ENCODE measurements at regions not wholly inside any gene's neighbourhood (a gene's known extent, or its start where the extent isn't known, plus 50 kb on each side); places are given as distances from the start of the nearest gene placed in this dataset.

DNA sequence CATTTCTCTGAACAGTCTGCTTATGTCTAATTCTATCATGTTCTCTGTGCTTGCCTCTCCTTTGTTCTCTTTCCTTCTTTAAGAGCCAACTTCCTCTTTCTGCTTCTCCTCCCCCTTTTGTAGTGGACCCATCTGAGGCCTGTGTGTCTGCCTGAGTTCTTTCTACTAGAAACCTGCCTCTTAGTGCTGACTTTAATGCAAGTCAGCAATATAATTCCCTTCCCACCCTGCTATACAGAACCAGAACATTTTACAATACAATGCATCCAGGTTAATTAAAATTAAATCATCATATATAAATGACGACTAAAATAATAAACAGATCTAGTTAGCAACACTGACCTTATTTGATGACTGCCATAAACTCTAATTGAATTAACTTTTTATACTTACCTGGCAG lies 82.6 kb upstream of the GAS1 start:
- no peak for FAIRE-seq
- intact Hi-C loops (cut with DNase I) = no loop called here
- H3K36me3 ChIP-seq = no peaks in the 10 kb centered on the region
- H3K27ac ChIP-seq = no peak overlapping the region
- no peak for ATAC-seq
- H3K4me3 ChIP-seq = no peak overlapping the region
- no peaks in the 10 kb centered on the region for H3K27me3 ChIP-seq
- 68 to 83% methylated on average over 1 of the region's 1 CpG for WGBS, 2 donors
- no peaks in the 10 kb centered on the region for H3K9me3 ChIP-seq
- no peak for DNase-seq
- no peak for TF ChIP-seq CTCF (IDR thresholded peaks at IDR 0.05)
- no peaks in the 10 kb centered on the region for H3K4me1 ChIP-seq

- WGBS, 2 donors = 74 to 79% methylated on average over 8 of the region's 8 CpGs
- Histone ChIP-seq H3K4me3 (no peak overlapping the region), H3K27ac (no peak overlapping the region), H3K4me1 (no peaks in the 10 kb centered on the region), H3K36me3 (no peaks in the 10 kb centered on the region), H3K27me3 (no peaks in the 10 kb centered on the region), H3K9me3 (no peaks in the 10 kb centered on the region)
- TF ChIP-seq CTCF (IDR thresholded peaks at IDR 0.05) = no peak
- no peak for DNase-seq
- ATAC-seq = no peak
- intact Hi-C loops (cut with DNase I) = no loop called here
- FAIRE-seq = no peak
Measured at GRCh38 chr9:87034841-87035240, 87.5 kb upstream of the GAS1 start.

DNA sequence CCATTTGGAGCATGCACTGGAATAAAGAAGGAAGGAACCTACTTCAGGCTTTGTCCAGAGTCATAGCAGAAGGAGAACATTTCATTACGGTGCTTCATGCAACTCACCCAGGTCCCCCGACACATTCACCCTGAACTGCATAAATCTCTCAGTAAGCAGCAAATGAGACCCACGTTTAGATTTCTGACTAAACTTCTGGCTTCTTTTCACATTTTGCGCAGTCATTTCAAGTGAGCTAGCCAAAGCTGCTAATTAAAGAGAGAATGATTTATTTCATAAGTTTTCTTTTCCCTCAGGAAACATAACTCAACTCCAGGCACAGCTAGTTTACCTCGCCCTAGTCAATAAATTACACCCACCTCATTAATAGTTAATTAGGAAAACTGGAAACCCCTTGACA lies 88.6 kb upstream of the GAS1 start:
- Histone ChIP-seq H3K9me3 (no peaks in the 10 kb centered on the region), H3K27ac (no peak overlapping the region), H3K27me3 (no peaks in the 10 kb centered on the region), H3K4me1 (no peaks in the 10 kb centered on the region), H3K4me3 (no peak overlapping the region), H3K36me3 (no peaks in the 10 kb centered on the region)
- ATAC-seq (no peak), FAIRE-seq (no peak), DNase-seq (no peak)
- 69 to 71% methylated on average over 5 of the region's 5 CpGs for WGBS, 2 donors
- TF ChIP-seq CTCF (IDR thresholded peaks at IDR 0.05) = no peak
- intact Hi-C loops (cut with DNase I) = no loop called here

DNA sequence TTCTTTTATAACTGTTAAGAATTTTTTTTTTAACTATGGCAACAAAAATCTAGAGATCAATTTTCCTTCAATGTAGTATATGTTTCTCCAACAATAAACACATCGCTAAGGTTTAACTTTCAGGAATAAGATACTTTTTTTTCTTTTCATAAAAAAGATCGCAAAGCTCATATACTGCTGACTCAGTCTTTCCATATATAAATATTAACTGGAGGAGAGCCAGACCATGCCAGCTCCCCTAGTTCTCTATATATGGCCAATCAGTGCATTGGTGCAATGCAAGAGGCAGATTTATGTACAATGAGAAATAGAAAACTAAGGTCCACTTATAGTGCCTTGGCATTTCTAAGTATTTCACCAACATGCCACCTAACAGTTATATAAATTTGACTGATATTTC lies 89.2 kb upstream of the GAS1 start:
- DNase-seq (no peak), FAIRE-seq (no peak), ATAC-seq (no peak)
- no peak overlapping the region for H3K27ac ChIP-seq
- no peak for TF ChIP-seq CTCF (IDR thresholded peaks at IDR 0.05)
- H3K4me3 ChIP-seq = no peak overlapping the region
- WGBS, 2 donors = 87% methylated on average over 2 of the region's 2 CpGs
- no peaks in the 10 kb centered on the region for H3K4me1 ChIP-seq
- H3K36me3 ChIP-seq = no peaks in the 10 kb centered on the region
- H3K9me3 ChIP-seq = no peaks in the 10 kb centered on the region
- no peaks in the 10 kb centered on the region for H3K27me3 ChIP-seq
- intact Hi-C loops (cut with DNase I) = no loop called here

DNA sequence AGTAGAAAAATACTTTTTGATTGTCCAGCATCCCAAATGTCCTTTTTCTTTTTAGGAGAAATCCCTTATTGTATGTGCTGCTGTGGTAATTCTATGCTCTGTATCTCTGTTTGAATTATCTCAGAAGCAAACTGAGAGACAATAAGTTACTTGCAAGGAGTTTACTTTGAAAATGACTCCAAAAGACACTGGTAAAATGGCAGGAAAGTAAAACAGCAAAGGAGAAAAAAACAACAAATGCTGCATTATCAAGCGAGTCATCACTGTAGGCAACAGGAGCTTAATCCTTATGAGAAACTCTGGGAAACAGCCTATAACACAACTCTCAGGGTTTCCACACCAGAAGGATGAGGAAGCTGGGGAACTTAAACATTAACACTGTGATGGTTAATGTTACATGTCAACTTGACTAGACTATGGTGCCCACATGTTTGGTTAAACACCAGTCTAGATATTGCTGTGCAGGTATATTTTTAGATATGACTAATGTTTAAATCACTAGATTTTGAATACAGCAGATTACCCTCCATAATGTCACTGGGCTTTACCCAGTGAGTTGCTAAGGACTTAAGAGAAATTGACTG lies 92.6 kb upstream of the GAS1 start:
- FAIRE-seq = no peak
- no peak for TF ChIP-seq CTCF (IDR thresholded peaks at IDR 0.05)
- DNase-seq = no peak
- no peaks in the 10 kb centered on the region for H3K27me3 ChIP-seq
- H3K36me3 ChIP-seq = no peaks in the 10 kb centered on the region
- H3K27ac ChIP-seq = no peak overlapping the region
- no peaks in the 10 kb centered on the region for H3K9me3 ChIP-seq
- 90 to 96% methylated on average over 1 of the region's 1 CpG for WGBS, 2 donors
- intact Hi-C loops (cut with DNase I) = no loop called here
- no peak overlapping the region for H3K4me3 ChIP-seq
- no peaks in the 10 kb centered on the region for H3K4me1 ChIP-seq
- no peak for ATAC-seq

Data from pancreas (tissue), 10 donors.